Stimulated activated naive CD8-positive, alpha-beta T cell treated with anti-CD3 and anti-CD28 coated beads, Interleukin-15, Interleukin-2, amounts not matched to agents 100 U/mL and 50 U/mL, for 24 hours (primary cell): ENCODE measurements at regions not wholly inside any gene's neighbourhood (a gene's known extent, or its start where the extent isn't known, plus 50 kb on each side); places are given as distances from the start of the nearest gene placed in this dataset.

Experiments used
- ATAC-seq: fragments of 150-1000 bp; cut with Tn5 transposase; one replicate; pipeline ENCODE4 v1.10.0; 2021
- DNase-seq: peaks from one replicate; pipeline ENCODE4 v3.0.0; 2021

DNA sequence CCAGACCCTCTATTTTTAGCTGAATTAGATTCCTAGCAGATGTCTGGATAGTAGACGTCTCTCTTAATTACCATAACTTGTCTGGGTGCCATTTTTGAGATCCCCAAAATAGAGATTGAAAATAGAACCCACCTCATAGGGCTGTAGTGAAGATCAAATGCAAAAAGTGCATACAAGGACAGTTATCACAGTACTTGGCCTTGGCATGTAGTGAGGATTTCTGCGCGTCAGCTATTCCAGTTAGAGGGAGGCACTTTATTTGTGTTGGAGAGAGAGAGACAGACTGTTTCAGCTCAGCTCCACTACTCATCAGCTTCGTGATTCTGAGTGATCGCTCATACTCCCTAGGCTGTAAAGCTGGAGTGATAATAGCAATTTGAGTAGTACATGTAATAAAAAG lies 59.6 kb upstream of the CDH13 start:
- DNase-seq (no peak), ATAC-seq (no peak)

DNA sequence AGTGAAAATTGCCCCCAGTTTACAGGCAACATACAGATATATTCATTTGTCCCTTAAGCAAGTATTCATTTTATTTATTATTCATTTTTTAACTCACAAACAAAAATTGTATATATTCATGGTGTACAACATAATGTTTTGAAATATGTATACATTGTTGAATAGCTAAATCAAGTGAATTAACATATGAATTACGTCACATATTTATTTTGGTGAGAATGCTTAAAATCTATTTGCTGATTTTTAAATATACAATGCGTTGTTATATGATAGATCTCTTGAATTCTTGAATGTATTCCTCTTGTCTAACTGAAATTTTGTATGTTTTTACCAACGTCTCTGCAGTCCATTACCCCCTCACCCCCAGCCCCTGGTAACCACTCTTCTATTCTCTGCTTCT lies 63.4 kb upstream of the CDH13 start:
- DNase-seq: no peak
- ATAC-seq: no peak

DNA sequence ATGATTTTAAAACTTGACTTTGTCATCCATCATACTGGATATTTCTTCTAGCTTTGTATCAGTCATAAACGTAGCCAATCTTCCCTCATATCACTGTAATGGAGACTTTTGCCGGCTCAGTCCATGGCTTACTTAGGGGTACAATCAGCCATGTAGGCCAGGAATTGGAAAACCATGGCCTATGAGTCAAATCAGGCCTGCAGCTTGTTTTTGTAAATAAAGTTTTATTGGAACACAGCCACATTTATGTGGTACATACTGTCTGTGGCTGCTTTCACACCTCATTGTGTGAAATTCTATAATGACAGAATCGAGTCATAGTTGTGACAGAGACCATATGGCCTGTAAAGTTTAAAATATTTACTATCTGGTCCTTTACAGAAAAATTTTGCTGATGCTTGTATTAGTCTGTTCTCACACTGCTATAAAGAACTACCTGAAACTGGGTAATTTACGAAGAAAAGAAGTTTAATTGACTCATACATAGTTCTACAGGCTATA lies 64.5 kb upstream of the CDH13 start:
- ATAC-seq: no peak
- DNase-seq: no peak

DNA sequence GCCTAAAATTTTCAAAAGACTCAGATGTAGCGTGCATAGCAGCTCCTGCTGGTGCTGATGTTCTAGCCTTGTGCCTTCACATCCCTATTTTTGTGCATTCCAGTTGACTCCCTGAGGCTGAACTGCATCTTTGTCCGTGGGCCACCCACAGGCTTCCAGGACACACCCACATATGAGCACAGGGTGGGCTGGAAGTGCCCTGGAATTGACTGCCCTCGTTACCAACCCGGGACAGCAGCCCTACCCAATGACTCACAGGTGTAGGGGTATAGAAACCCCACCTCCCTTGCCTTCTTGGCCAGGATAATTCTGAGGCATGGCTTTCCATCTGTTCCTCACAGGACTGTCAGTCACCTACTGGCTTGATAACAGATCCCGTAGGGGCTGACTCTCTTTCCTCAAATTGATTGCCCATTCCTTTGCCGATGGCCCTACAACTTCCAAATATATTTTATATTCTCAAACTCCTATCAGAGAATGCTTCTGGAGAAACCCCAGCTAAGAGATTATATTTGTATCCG lies 65.9 kb upstream of the CDH13 start:
- DNase-seq (no peak), ATAC-seq (no peak)

DNA sequence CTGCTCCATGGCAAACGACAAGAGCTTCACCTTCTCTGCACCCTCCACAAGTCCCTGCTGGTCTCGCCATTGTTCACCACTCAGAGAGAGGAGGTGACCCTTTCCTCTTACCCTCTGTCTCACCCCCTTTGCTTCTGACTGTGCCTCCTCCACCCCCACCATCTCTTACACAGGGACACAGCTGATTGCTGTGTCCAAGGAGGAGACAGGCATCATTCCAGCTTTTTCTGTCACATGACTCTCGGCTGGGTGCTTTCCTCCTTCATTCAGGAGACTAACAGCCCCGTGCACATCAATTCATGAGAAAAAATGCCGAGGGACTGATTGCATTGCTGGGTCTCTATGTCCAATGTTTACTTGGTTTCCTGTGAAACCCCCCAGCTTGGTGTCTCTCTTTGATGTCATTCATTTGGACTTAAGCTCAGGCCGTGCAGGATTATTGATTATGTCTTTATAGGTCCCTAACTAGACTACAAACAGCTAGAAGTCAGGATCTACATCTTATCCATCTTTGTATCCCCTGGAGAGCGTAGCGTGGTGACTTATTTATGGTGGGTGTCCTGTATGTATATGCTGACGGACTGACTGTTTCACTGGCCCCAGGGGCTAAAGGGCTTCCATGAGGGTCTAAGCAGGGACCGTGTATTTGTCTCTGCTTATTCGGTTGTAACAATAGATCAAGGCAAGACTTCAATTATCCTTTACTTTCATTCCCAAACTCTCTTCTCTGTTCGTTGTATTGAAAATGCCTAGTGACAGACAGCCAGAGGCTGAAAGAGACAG lies 82.2 kb upstream of the CDH13 start:
- DNase-seq (no peak), ATAC-seq (no peak)

DNA sequence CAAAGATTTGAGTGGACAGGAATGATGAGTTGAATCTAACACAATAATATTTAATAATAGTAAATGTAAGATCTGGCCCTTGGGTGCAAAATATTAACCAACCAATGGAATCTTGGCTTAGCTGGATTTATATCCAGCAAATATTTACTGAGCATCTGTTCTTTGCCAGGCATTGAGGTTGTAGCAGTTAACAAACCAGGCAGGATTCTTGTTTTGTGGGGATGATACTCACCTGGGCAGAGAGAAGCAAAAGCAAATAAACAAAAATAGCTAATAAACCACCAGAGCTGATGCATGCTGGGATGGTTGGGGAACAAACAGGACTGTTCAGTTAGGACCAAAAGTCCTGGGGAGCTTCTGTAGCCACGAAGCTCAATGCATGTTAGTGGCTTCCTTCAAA lies 84.1 kb upstream of the CDH13 start:
- no peak for ATAC-seq
- DNase-seq: no peak

DNA sequence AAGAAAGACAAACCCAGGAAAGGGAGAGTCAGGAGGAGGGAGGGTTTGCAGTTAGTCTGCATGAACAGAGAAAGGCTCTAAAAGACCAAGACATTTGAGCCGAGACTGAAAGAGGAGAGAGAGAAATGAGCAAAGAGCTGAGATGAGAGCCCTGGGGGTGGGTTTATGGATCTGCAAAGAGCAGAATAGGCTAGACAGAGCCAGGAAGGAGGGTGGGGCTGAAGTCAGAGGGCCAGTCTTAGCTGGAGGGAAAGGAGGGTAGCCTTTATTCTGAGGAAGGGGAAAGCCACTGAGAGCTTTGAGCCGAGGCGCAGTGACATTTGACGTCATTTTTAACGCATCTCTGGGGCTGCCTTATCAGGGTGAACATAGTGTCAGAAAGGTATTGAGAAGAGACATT lies 85.7 kb upstream of the CDH13 start:
- ATAC-seq (no peak), DNase-seq (no peak)

DNA sequence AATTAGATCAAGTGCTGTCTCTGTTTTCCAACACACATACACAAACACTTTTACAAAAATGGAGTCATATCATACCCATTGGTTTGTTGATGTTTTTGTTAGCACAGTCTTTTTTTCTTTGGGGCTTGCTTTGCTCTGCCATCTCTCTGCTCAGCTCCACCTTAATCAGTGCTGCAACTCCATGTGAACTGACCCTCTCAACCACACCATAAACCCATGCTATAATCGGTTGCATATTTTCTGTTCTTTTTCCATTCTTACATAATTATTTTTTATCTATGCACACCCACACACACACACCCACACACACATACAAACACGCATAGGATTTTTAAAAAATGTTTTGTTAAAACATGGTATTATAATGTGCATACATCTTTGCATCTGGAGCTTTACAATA lies 91.0 kb upstream of the CDH13 start:
- ATAC-seq (no peak), DNase-seq (no peak)

DNA sequence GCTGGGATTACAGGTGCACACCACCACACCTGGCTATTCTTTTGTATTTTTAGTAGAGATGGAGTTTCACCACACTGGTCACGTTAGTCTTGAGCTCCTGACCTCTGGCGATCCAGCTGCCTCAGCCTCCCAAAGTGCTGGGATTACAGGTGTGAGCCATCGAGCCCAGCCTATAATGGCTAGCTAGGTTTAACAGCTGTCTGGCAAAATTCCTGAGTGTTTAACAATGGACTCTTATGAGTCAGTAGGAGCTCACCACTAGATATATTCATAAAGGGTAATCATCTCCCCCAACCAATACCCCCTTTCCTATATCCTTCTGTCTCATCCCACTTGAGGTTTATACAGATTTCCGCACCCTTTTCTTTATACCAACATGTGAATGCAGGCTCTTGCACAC lies 91.5 kb upstream of the CDH13 start:
- ATAC-seq: no peak
- no peak for DNase-seq

DNA sequence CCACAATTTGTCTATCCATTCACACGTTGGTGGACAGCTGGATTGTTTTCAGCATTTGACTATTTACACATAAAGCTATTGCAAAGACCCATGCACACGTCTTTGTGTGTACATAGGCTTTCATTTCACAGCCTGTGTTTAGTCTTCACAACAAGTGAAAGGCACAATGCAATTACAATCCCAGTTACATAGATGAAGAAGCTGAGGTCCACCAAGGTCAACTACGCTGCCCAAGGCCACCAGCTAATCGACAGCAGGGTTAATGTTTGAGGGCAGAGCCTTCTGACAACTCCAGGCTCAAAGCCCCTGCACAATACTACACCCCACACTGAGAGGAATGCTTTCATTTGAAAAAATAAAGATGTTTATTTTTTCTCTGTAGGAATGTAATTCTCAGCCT lies 93.6 kb upstream of the CDH13 start:
- no peak for ATAC-seq
- no peak for DNase-seq

DNA sequence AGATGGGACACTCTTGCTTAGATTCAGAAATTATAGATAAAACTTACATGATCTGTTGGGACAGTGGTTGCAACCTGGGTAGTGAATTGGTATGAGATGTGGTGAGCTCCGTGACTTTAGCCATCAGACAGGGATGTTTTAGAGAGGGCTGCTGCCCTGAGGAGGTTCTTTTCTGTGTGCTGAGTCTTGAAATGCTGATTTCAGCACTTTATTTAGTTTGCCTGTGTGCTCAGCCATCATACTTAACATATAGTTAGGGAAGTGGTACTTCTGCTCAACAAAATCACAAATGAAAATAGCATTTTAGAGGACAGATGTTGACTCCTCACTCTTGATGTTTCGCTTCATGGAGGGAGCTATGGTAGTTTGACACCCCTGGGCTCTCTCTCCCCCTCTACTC lies 95.9 kb upstream of the CDH13 start:
- no peak for ATAC-seq
- DNase-seq: no peak

DNA sequence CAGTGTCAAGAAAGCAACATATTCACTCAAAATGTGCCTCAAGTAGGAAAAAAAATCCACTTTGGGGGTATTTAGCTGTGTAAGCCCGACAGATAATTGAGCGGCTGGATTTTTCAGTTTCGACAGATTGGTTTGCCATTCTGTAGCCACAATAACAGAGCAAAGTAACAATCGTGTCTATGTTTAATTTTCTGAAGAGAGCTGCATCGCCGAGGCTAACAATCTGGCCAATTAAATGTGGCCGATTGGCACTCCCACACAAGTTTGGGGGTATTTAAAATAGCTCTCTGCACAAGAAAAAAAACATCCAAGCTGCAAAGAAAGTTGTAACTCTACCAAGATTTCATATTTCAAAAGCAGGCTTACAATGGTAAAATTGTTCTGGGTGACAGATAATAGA lies 99.7 kb upstream of the CDH13 start:
- DNase-seq (no peak), ATAC-seq (no peak)

DNA sequence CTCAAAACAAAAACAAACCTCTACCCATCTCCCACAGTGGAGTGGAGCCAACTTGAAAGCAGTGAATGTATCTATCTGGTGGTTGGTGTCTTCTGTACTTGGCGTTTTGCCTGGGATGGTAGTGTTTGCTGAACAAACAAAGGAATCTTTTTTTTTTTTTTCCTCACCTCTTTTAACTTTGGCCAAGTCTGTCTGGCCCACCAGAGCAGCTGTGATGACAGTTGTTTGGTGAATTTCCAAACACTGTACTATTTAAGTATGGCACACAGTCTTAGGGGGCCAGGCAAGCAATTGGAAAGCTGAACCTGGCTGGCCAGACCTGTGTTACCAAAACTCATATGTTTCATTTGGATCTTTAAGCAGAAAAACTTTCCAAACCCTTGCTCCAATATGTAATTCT lies 101.8 kb upstream of the CDH13 start:
- no peak for DNase-seq
- no peak for ATAC-seq

DNA sequence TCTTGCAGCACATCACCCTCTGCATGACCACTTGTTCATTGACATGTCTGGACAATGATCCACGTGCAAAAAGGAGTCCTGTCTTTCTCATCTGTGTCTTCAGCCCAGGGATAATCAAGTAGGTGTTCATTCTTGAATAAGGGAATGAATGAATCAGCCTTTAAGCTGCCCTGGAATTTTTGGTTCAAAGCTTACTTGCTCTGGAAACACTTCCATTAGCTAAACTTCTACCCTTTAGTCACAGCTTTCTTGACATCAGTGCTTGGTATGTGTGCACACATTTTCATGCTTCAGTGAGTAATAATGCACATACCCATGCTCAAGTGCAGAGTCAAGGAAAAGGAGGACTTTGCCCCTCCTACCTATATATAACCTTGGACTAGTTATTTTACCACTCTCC lies 103.0 kb upstream of the CDH13 start:
- ATAC-seq (no peak), DNase-seq (no peak)

DNA sequence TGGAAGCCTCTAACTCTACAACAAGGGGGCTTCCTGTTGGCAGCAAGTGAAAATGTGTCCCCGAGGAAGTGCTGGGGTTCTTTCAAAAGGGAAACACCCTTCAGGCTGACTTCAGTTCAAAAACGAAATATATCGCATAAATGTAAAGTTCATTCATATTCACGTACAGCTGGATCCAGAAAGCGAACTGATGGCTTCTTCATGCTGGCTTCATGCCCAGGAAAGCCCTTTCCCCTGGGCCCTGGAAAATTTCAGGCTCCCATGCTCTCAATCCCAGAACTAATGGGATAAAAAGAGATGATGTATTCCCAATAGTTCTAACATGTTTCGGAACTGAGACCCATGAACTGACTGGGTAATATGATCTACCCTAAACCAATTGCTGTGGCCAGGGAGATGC lies 104.7 kb upstream of the CDH13 start:
- DNase-seq (no peak), ATAC-seq (no peak)

DNA sequence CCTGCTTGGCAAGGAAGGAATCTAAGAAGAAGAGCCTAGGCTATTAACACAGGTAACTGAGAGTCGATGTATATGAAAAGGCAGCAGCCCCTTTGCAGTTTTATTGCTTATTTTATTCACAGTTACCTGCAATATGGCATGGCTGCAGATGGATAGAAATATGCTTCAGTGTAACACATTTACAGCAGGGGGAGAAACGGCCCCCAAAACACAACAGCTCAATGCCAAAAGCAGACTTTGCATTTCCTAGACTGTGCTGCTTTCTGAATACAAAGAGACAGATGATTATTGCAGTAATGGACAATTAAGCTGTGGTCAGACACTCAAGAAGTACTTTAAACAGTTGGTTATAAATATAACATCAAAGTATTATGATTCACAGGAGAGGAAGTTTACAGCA lies 108.0 kb upstream of the CDH13 start:
- no peak for ATAC-seq
- no peak for DNase-seq

DNA sequence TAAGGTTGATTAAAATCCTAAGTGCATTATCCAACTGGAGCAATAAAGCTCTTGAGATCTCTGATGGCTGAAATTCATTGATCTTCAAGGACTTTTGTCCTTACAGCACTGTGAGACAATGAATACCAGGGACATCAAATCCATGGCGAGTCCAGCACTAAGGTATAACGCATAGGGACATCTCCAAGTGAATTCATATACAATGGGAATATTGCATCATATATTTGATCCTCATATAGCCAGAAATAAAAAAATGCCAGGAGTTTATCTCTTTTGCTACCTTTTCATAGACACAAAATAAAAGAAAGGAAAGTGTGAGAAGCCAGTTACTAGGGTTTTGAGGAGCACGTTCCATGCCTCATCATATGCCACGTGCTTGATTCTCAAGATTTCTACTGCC lies 112.5 kb upstream of the CDH13 start:
- ATAC-seq (no peak), DNase-seq (no peak)

DNA sequence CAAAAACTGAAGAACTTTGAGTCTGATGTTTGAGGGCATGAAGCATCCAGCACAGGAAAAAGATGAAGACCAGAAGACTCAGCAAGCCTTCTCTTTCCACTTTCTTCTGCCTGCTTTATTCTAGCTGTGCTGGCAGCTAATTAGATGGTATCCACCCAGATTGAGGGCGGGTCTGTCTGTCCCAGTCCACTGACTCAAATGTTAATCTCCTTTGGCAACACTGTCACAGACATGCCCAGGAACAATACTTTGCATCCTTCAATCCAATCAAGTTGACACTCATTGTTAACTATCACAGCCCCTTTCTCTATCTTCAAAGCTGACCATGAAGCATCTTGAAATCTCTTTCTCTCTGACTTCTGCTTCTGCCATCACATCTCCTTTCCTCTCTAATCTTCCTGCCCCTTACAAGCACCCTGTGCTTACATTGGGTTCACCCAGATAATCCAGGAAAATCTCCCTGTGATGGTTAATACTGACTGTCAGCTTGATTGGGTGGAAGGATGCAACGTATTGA lies 115.9 kb upstream of the CDH13 start:
- DNase-seq (no peak), ATAC-seq (no peak)

DNA sequence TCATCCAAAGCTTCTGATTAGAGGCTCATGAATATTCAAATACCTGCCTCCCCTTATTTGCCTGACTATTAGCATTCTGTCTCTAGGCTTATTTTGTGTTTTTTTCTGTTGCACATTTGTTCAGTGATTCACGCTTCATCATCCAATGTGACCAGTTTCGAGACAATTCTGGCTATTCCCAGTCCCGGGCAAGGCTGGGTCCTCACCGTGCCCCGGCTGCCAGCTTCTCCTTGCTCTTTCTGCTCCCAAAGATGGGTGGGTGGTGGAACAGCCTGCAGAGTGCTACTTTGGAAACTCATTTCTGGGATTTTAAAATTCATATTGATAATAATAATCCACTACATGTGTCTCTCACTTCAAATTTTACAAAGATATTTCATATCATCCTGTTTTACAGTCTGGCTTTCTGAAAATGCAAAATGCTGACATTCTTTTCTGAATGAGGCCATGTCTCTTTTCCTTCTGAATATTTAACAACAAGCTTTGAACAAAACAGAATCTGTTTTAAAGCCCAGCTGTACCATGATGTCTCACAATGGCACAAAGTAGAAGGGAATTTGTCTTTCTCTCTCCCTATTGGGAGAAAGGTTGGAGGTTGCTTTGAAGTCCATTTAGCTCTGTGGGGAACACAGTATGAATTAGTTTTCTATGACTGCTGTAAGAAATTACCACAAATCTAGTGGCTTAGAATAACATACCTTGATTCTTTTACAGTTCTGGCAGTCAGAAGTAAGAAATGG lies 116.9 kb upstream of the CDH13 start:
- no peak for DNase-seq
- no peak for ATAC-seq

DNA sequence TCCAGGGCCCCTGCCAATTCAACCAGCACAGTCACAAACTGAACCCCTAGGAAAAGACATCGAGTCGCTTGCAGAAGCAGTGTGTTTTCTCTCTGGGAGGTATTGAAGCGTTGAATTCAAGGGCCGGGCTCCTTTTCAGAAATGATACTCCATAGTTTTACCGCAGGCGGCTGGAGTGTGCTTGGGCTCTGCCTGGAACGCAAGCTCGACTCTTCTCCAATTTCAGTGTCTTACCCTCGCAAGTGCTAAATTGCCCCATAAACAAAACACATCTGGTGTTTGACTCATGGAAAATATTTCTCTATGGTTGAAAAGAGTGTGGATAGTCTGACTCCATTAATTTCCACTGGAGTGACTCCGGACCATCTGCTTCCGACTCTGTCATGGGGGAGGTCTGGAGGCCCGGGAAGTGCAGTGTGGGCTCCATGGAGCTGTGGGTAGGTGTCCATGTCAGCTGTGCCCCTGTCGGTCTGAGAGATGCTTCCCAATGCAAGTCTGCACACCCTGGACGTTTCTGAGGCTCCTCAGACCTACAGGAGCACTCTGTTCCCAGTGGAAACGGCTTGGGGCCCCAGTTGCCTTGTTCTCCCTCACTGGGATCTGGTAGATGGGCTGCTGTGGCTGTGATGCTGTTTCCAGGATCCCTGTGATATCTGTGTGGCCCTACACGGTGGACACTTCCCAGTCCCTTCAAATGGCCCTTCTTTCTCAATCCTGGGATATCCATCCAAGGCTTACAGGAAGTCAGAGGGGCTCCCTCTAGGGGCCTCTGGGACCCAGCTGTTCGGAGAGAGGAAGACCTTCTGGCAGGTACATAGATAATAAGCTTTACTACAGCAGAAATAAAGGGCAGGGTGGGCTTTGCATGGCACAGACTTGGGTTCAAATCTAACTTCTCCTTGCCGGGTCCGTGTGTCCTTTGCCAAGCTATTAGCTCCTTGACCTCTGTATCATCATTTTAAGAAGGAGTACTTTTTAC lies 119.8 kb upstream of the CDH13 start:
- DNase-seq (no peak), ATAC-seq (no peak)

DNA sequence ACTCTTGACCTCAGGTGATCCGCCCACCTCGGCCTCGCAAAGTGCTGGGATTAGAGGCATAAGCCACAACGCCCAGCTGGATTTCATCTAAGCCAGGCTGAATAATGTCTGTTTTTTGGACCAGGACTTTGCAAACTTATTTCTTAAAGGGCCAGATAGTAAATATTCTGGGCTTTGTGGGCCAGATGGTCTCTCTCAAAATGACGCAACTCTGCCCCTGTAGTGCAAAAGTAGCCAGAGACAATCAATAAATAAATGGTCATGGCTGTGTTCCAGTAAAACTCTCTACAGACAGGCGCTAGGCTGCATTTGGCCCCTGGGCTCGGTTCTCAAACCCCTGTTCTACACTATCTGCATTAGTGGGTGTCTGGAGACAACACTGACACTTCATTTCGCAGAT lies 121.9 kb upstream of the CDH13 start:
- ATAC-seq (no peak), DNase-seq (no peak)

DNA sequence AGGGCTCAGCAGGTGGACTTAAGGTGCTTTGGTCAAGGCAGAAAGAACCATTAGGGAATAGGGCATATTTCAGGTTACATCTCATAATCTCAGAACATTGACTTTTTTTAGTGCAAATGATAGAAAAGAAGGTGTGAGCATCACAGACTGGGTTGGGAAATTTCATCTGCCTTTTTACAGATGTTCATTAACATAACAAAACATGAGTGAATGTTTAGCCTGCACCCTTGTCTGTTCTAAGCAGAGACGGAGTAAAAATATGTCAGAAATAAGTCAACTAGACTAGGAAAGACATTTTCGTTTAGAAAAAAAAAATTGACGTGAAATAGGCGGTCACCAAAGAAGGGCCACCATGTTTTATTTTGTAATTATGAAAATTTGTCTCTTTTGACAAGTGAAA lies 127.5 kb upstream of the CDH13 start:
- ATAC-seq (no peak), DNase-seq (no peak)
